Activated CD8-positive, alpha-beta T cell treated with anti-CD3 and anti-CD28 coated beads for 36 hours (primary cell): ENCODE measurements at regions not wholly inside any gene's neighbourhood (a gene's known extent, or its start where the extent isn't known, plus 50 kb on each side); places are given as distances from the start of the nearest gene placed in this dataset.

ENCODE experiments used
- ATAC-seq: fragments of 200-7000 bp; cut with Tn5 transposase; one replicate; pipeline ENCODE4 v1.10.0; 2021; ENCODE audit warnings: mild to moderate bottlenecking, moderate library complexity
- CTCF ChIA-PET: fragments of 350-600 bp; sonication (Branson Sonifier 250); formaldehyde crosslinking; loops from one replicate; lab custom pipeline; 2021; ENCODE audit warnings: antibody characterized with exemption; lab: Charles Lee
- POLR2A ChIA-PET: fragments of 350-600 bp; sonication (Branson Sonifier 250); formaldehyde crosslinking; loops from one replicate; lab custom pipeline; 2021; ENCODE audit warnings: antibody characterized with exemption; lab: Charles Lee
- DNase-seq: peaks from one replicate; pipeline ENCODE4 v3.0.0-alpha.2; 2020
- H3K27ac Mint-ChIP-seq: one replicate; pipeline ENCODE4 v1.8.0; 2021; ENCODE audit warnings: mild to moderate bottlenecking, mixed read lengths
- H3K27me3 Mint-ChIP-seq: one replicate; pipeline ENCODE4 v1.8.0; 2021; ENCODE audit warnings: mixed read lengths
- H3K36me3 Mint-ChIP-seq: one replicate; pipeline ENCODE4 v1.8.0; 2021; ENCODE audit warnings: low read depth, mixed read lengths
- H3K4me1 Mint-ChIP-seq: one replicate; pipeline ENCODE4 v1.8.0; 2021; ENCODE audit warnings: low read depth, mixed read lengths
- H3K4me3 Mint-ChIP-seq: one replicate; pipeline ENCODE4 v1.8.0; 2021; ENCODE audit warnings: mild to moderate bottlenecking, moderate library complexity, mixed read lengths
- H3K9me3 Mint-ChIP-seq: one replicate; pipeline ENCODE4 v1.8.0; 2021; ENCODE audit warnings: mixed read lengths
- CTCF ChIP-seq: fragments of 200-600 bp; IDR thresholded peaks from one replicate; pipeline ENCODE4 v1.8.0; 2022; ENCODE audit warnings: antibody characterized with exemption, mild to moderate bottlenecking
- intact Hi-C: fragments of 100-400 bp; cut with micrococcal nuclease; formaldehyde crosslinking; loops from one replicate; pipeline ENCODE4 v1.10.0; 2022

DNA sequence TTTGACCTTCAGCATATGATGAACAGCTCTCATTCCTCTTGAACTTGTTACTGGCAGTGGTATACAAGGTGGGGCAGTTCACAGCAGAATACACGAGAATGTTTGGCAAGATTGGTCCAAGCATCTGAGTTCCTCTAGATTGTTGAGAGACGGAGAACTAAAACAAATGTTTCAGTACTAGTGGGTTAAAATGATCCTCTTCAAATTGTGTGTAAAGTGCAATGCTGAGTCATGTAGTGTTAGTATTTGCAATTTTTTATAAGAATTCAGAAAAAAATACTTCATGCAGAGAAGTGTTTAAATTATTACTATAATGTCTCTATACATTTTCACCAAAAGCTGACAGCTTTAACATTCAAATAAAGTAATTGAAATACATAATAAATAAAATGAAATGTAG is 879.8 kb downstream of the TFAP2A start:
- Mint-ChIP-seq H3K36me3 (no peaks in the 10 kb centered on the region), H3K27ac (no peak overlapping the region), H3K9me3 (peaks cover 4% of the 10 kb centered on the region), H3K4me3 (no peak overlapping the region), H3K4me1 (no peaks in the 10 kb centered on the region), H3K27me3 (no peaks in the 10 kb centered on the region)
- ChIA-PET POLR2A (no interaction called here), CTCF (no interaction called here)
- no peak for ATAC-seq
- no peak for DNase-seq
- intact Hi-C loops, result no loop called here
- no peak for TF ChIP-seq CTCF

DNA sequence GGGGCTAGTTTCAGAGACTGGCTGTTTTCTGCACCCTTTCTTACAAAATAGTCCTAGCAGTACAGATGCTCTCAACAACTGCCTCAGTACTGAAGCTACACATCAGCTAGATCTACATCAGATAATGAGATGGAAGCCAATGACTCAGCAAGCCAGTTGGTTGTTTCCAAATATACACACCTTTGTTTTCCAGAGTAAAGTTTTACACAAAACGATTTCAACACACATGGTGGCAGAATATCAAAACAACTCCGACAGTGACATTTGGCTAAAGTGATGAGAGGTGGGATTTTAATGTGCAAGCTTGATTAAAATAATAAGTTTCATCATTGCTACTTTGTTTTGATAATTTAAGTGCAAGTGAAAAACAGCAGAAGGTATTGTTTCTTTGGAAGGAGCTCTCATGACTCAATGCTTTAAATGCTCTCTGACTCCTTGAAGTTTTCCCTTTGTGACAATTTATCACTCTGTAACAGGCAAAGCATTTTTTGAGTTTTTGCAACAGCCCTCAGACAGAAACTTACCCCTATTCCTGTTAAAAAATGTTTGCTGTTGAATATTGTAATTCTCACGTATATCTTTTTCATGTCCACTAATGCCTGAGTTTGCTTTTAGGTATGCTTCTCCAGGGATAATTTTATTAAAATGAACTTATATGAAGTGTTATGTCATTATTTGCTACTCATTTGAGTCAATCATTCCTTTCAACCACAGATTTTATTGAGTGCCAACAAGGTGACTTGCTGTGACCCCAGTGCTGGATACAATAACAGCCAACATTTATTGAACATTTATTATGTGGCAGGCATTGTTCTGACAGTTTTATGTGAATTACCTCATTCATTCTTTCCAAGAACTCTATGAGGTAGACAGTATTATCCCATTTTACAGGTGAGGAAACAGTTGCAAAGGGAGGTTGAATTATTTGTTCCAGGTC is 882.0 kb downstream of the TFAP2A start:
- DNase-seq (no peak), ATAC-seq (no peak)
- ChIA-PET POLR2A (no interaction called here), CTCF (no interaction called here)
- intact Hi-C loops, result no loop called here
- Mint-ChIP-seq H3K4me1 (no peaks in the 10 kb centered on the region), H3K27me3 (no peaks in the 10 kb centered on the region), H3K9me3 (peaks cover 4% of the 10 kb centered on the region), H3K36me3 (no peaks in the 10 kb centered on the region), H3K27ac (no peak overlapping the region), H3K4me3 (no peak overlapping the region)
- no peak for TF ChIP-seq CTCF

DNA sequence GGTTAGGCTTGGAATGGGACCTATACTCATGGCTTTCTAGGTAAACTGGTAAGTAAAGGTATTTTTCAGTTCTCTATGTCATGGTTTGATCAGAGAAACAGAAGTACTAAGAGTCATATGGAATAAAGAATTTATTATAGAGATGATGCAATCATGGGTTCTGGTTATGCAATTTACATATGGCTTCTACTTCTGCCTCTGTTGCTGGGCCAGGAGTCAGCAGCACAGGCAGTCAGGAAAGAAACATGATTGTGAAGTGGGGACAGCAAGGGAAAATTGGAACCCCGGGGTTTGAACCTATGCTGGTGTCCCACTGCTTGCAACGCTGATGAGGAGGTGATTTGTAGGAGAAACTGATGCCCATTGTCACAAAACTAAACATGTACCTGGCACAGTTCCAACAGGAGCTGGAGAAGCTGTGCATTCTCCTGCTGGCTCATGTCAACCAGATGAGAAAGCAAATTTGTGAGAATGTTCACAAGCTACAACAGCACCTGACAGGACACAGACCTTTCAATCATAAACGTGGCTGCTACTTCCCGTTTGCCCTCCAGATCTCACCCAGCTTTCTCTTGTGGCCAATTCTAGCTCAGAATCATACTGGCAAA is 887.1 kb downstream of the TFAP2A start:
- Mint-ChIP-seq H3K4me1 (no peaks in the 10 kb centered on the region), H3K36me3 (no peaks in the 10 kb centered on the region), H3K27me3 (peaks cover 1% of the 10 kb centered on the region), H3K9me3 (peaks cover 7% of the 10 kb centered on the region), H3K27ac (no peak overlapping the region), H3K4me3 (no peak overlapping the region)
- no peak for TF ChIP-seq CTCF
- POLR2A ChIA-PET, result no interaction called here
- CTCF ChIA-PET, result no interaction called here
- DNase-seq (no peak), ATAC-seq (no peak)
- intact Hi-C loops, result no loop called here

DNA sequence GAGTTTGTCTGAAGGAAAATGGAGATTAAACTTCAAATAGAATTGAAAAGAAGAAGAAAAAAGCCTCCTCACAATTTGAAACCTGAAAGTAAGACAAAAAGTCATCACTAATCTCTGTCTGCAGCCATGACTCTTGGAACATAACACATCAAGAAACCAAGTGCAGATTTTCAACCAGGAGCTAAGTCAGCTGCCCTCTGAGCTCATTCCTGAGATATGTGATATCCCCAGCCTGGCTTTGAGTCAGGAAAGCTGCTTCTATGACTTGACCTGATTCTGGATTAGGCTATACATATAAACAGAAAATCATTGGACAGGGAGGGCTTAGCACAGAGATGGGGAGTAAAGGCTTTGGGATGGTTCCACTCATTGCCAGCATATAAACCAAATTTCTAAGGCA is 891.4 kb downstream of the TFAP2A start:
- no peak for DNase-seq
- Mint-ChIP-seq H3K9me3 (peaks cover 4% of the 10 kb centered on the region), H3K4me1 (peaks cover 5% of the 10 kb centered on the region), H3K27ac (no peak overlapping the region), H3K27me3 (peaks cover 4% of the 10 kb centered on the region), H3K36me3 (no peaks in the 10 kb centered on the region), H3K4me3 (no peak overlapping the region)
- ATAC-seq, result no peak
- no peak for TF ChIP-seq CTCF
- POLR2A ChIA-PET, result no interaction called here
- CTCF ChIA-PET, result no interaction called here
- intact Hi-C loops, result no loop called here

DNA sequence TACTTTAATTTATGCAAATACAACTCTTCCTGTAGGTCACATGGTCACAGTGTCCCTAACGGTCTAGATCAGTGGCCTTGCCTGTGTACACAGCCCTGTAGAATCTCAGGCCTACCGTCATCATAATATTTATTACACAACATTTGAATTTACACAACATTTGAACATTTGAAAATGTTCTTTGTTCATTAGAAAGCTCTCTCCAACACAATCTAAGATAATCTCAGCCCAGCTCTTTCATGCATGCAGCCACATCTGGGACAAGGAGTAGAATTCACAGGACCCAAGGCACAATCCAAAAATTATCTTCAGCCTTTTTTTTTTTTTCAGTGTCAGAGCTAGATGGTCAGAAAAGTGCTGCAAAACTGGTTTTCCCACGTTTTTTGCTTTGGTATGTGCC is 892.8 kb downstream of the TFAP2A start:
- intact Hi-C loops, result no loop called here
- TF ChIP-seq CTCF, result no peak
- CTCF ChIA-PET, result no interaction called here
- no peaks in the 10 kb centered on the region for H3K36me3 Mint-ChIP-seq
- H3K27ac Mint-ChIP-seq, result no peak overlapping the region
- H3K4me3 Mint-ChIP-seq, result no peak overlapping the region
- POLR2A ChIA-PET, result no interaction called here
- no peak for ATAC-seq
- peaks cover 4% of the 10 kb centered on the region for H3K27me3 Mint-ChIP-seq
- H3K4me1 Mint-ChIP-seq, result peaks cover 5% of the 10 kb centered on the region
- no peak for DNase-seq
- H3K9me3 Mint-ChIP-seq, result peaks cover 1% of the 10 kb centered on the region
